ENCODE measurements at regions not wholly inside any gene's neighbourhood (a gene's known extent, or its start where the extent isn't known, plus 50 kb on each side); places are given as distances from the start of the nearest gene placed in this dataset.
"Not testable (repeated sequence)": the region's sequence is repeated elsewhere in the genome, so short reads cannot be mapped to it uniquely, and the experiment has no call there.

- DNase-seq (ENCODE audit: low spot score), result no peak
- H3K27ac ChIP-seq, result no peak overlapping the region
- H3K4me3 ChIP-seq, result no peak overlapping the region
- TF ChIP-seq CTCF (IDR thresholded peaks at IDR 0.05), result no peak
Observed at GRCh38 chr7:110557136-110557535, 533.8 kb upstream of the LRRN3 start.

GRCh38 chr7:110563286-110563685 lies 527.6 kb upstream of the LRRN3 start:
- DNase-seq (ENCODE audit: low spot score), result not testable (repeated sequence)

GRCh38 chr7:110564246-110564645 lies 526.7 kb upstream of the LRRN3 start:
- Histone ChIP-seq H3K4me3 (no peak overlapping the region), H3K27ac (no peak overlapping the region)
- DNase-seq (ENCODE audit: low spot score), result no peak
- no peak for TF ChIP-seq CTCF (IDR thresholded peaks at IDR 0.05)

More at GRCh38 chr7:110563286-110563685, 527.6 kb upstream of the LRRN3 start:
- H3K4me3 ChIP-seq, H3K27ac ChIP-seq: not testable (repeated sequence)

GRCh38 chr7:110568388-110568787 lies 522.5 kb upstream of the LRRN3 start:
- TF ChIP-seq CTCF (IDR thresholded peaks at IDR 0.05), result no peak
- no peak for DNase-seq (ENCODE audit: low spot score)
- no peak overlapping the region for H3K27ac ChIP-seq
- H3K4me3 ChIP-seq, result no peak overlapping the region

GRCh38 chr7:110568932-110569331 lies 522.0 kb upstream of the LRRN3 start:
- DNase-seq (ENCODE audit: low spot score), result no peak
- H3K27ac ChIP-seq, result no peak overlapping the region
- TF ChIP-seq CTCF (IDR thresholded peaks at IDR 0.05), result no peak
- no peak overlapping the region for H3K4me3 ChIP-seq

GRCh38 chr7:110569486-110570205 lies 521.3 kb upstream of the LRRN3 start:
- H3K27ac ChIP-seq, result no peak overlapping the region
- no peak overlapping the region for H3K4me3 ChIP-seq
- TF ChIP-seq CTCF (IDR thresholded peaks at IDR 0.05), result no peak
- DNase-seq (ENCODE audit: low spot score), result no peak

GRCh38 chr7:110573862-110574528 lies 516.9 kb upstream of the LRRN3 start:
- TF ChIP-seq CTCF (IDR thresholded peaks at IDR 0.05), result no peak

More at GRCh38 chr7:110573862-110574528, 516.9 kb upstream of the LRRN3 start:
- no peak overlapping the region for H3K27ac ChIP-seq
- H3K4me3 ChIP-seq, result no peak overlapping the region
- no peak for DNase-seq (ENCODE audit: low spot score)
